ENCODE measurements at regions not wholly inside any gene's neighbourhood (a gene's known extent, or its start where the extent isn't known, plus 50 kb on each side); places are given as distances from the start of the nearest gene placed in this dataset.

DNA sequence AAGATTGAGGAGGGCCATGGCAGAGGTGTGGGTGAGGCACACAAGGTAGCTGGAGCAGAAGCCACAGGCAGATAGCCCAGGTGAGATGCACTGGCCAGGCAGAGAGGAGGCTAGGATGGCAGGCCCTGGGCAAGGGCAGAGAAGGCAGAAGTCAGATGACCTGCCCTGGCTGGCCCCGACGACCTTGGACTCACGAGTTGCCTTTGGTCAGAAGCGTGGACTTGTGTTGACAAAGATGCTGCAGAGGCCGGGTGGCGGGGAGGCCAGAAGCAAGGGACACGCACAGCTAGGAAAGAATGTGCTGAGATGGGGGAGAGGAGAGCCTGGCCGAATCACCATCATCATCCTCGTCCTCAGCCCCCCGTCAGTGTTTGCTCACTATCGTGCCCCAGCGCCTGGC, 123.7 kb downstream of the RBFOX3 start:
- no peak for TF ChIP-seq EZH2 (IDR thresholded peaks at IDR 0.05)
- TF ChIP-seq SP1 (IDR thresholded peaks at IDR 0.05; ENCODE audit: low read depth), result no peak
- TF ChIP-seq POLR2AphosphoS5 (IDR thresholded peaks at IDR 0.05; ENCODE audit: low read depth, low read length), result no peak
- TF ChIP-seq, protein P1, sequence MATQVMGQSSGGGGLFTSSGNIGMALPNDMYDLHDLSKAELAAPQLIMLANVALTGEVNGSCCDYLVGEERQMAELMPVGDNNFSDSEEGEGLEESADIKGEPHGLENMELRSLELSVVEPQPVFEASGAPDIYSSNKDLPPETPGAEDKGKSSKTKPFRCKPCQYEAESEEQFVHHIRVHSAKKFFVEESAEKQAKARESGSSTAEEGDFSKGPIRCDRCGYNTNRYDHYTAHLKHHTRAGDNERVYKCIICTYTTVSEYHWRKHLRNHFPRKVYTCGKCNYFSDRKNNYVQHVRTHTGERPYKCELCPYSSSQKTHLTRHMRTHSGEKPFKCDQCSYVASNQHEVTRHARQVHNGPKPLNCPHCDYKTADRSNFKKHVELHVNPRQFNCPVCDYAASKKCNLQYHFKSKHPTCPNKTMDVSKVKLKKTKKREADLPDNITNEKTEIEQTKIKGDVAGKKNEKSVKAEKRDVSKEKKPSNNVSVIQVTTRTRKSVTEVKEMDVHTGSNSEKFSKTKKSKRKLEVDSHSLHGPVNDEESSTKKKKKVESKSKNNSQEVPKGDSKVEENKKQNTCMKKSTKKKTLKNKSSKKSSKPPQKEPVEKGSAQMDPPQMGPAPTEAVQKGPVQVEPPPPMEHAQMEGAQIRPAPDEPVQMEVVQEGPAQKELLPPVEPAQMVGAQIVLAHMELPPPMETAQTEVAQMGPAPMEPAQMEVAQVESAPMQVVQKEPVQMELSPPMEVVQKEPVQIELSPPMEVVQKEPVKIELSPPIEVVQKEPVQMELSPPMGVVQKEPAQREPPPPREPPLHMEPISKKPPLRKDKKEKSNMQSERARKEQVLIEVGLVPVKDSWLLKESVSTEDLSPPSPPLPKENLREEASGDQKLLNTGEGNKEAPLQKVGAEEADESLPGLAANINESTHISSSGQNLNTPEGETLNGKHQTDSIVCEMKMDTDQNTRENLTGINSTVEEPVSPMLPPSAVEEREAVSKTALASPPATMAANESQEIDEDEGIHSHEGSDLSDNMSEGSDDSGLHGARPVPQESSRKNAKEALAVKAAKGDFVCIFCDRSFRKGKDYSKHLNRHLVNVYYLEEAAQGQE (IDR thresholded peaks at IDR 0.05; ENCODE audit: low read depth), result no peak
- TF ChIP-seq, protein P2, sequence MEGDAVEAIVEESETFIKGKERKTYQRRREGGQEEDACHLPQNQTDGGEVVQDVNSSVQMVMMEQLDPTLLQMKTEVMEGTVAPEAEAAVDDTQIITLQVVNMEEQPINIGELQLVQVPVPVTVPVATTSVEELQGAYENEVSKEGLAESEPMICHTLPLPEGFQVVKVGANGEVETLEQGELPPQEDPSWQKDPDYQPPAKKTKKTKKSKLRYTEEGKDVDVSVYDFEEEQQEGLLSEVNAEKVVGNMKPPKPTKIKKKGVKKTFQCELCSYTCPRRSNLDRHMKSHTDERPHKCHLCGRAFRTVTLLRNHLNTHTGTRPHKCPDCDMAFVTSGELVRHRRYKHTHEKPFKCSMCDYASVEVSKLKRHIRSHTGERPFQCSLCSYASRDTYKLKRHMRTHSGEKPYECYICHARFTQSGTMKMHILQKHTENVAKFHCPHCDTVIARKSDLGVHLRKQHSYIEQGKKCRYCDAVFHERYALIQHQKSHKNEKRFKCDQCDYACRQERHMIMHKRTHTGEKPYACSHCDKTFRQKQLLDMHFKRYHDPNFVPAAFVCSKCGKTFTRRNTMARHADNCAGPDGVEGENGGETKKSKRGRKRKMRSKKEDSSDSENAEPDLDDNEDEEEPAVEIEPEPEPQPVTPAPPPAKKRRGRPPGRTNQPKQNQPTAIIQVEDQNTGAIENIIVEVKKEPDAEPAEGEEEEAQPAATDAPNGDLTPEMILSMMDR (IDR thresholded peaks at IDR 0.05 in 2 of 3, conservative IDR thresholded peaks at IDR 0.05 in 1 of 3; ENCODE audit: borderline replicate concordance in 1 of 3, insufficient read depth in 1 of 3, low read depth in 2 of 3, low read length in 2 of 3), result no peak
- TF ChIP-seq CEBPB (IDR thresholded peaks at IDR 0.05; ENCODE audit: low read depth), result no peak
- no peak for TF ChIP-seq ELF1 (IDR thresholded peaks at IDR 0.05; ENCODE audit: borderline replicate concordance, low read depth)
- TF ChIP-seq RAD21 (IDR thresholded peaks at IDR 0.05; ENCODE audit: low read depth), result no peak
- TF ChIP-seq, protein P3, sequence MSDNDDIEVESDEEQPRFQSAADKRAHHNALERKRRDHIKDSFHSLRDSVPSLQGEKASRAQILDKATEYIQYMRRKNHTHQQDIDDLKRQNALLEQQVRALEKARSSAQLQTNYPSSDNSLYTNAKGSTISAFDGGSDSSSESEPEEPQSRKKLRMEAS (IDR thresholded peaks at IDR 0.05), result no peak
- TF ChIP-seq YY1 (IDR thresholded peaks at IDR 0.05; ENCODE audit: extremely low read depth, insufficient replicate concordance, low read depth, low read length), result no peak
- no peak for TF ChIP-seq ZFX (IDR thresholded peaks at IDR 0.05)
- TF ChIP-seq SRF (IDR thresholded peaks at IDR 0.05; ENCODE audit: low read depth), result no peak
- no peak for TF ChIP-seq SIN3A (IDR thresholded peaks at IDR 0.05; ENCODE audit: low read depth)
- no peak for TF ChIP-seq JUND (IDR thresholded peaks at IDR 0.05)
